HUES48 (cell line): ENCODE measurements at regions not wholly inside any gene's neighbourhood (a gene's known extent, or its start where the extent isn't known, plus 50 kb on each side); places are given as distances from the start of the nearest gene placed in this dataset.

ENCODE experiments used
- H3K27ac ChIP-seq: one replicate; pipeline ENCODE4 v1.7.0; 2013; ENCODE audit warnings: low read depth, low read length, inconsistent platforms
- H3K27me3 ChIP-seq: 2 replicates; pipeline ENCODE4 v1.6.1; 2013; ENCODE audit warnings: mild to moderate bottlenecking, low read length; ENCODE audit not compliant: control insufficient read depth, insufficient read depth
- H3K36me3 ChIP-seq: 2 replicates; pipeline ENCODE4 v1.6.1; 2013; ENCODE audit warnings: low read length; ENCODE audit not compliant: control insufficient read depth, insufficient read depth
- H3K4me1 ChIP-seq: 2 replicates; pipeline ENCODE4 v1.6.1; 2013; ENCODE audit warnings: mild to moderate bottlenecking, low read length; ENCODE audit not compliant: control insufficient read depth, insufficient read depth
- H3K4me3 ChIP-seq: 2 replicates; pipeline ENCODE4 v1.5.1; 2013; ENCODE audit warnings: mild to moderate bottlenecking, low read depth, low read length
- H3K9ac ChIP-seq: 2 replicates; pipeline ENCODE4 v1.6.1; 2013; ENCODE audit warnings: mild to moderate bottlenecking, low read depth, low read length, moderate library complexity
- H3K9me3 ChIP-seq: 2 replicates; pipeline ENCODE4 v1.6.1; 2013; ENCODE audit warnings: low read length; ENCODE audit not compliant: control insufficient read depth, insufficient read depth

GRCh38 chr18:68376926-68377325 is 338.0 kb downstream of the TMX3 start:
- Histone ChIP-seq H3K4me3 (no peak overlapping the region), H3K27ac (no peak overlapping the region), H3K36me3 (no peaks in the 10 kb centered on the region), H3K9me3 (no peaks in the 10 kb centered on the region), H3K27me3 (no peaks in the 10 kb centered on the region), H3K4me1 (no peaks in the 10 kb centered on the region), H3K9ac (no peak overlapping the region)

- Histone ChIP-seq H3K9me3 (peaks cover 20% of the 10 kb centered on the region), H3K36me3 (no peaks in the 10 kb centered on the region), H3K27ac (no peak overlapping the region), H3K27me3 (no peaks in the 10 kb centered on the region), H3K4me1 (no peaks in the 10 kb centered on the region), H3K9ac (no peak overlapping the region), H3K4me3 (no peak overlapping the region)
Observed at GRCh38 chr18:68362907-68363306, 352.0 kb downstream of the TMX3 start.

- Histone ChIP-seq H3K27ac (no peak overlapping the region), H3K9me3 (peaks cover 35% of the 10 kb centered on the region), H3K9ac (no peak overlapping the region), H3K27me3 (no peaks in the 10 kb centered on the region), H3K36me3 (no peaks in the 10 kb centered on the region), H3K4me1 (no peaks in the 10 kb centered on the region), H3K4me3 (no peak overlapping the region; the same call in 1 of the 2 replicates)
Observed at GRCh38 chr18:68355637-68356036, 359.3 kb downstream of the TMX3 start.

- Histone ChIP-seq H3K4me3 (no peak overlapping the region), H3K4me1 (no peaks in the 10 kb centered on the region), H3K27ac (no peak overlapping the region), H3K9me3 (peaks cover 31% of the 10 kb centered on the region), H3K36me3 (no peaks in the 10 kb centered on the region), H3K9ac (no peak overlapping the region), H3K27me3 (no peaks in the 10 kb centered on the region)
Observed at GRCh38 chr18:68354176-68354575, 360.7 kb downstream of the TMX3 start.

GRCh38 chr18:68342039-68342659 is 372.8 kb downstream of the TMX3 start:
- H3K27me3 ChIP-seq, result no peaks in the 10 kb centered on the region
- no peaks in the 10 kb centered on the region for H3K9me3 ChIP-seq
- H3K9ac ChIP-seq, result no peak overlapping the region
- no peak overlapping the region for H3K4me3 ChIP-seq
- H3K27ac ChIP-seq, result no peak overlapping the region
- H3K4me1 ChIP-seq, result peaks cover 13% of the 10 kb centered on the region
- no peaks in the 10 kb centered on the region for H3K36me3 ChIP-seq

- no peak overlapping the region for H3K9ac ChIP-seq
- H3K27ac ChIP-seq, result no peak overlapping the region
- H3K9me3 ChIP-seq, result no peaks in the 10 kb centered on the region
- peaks cover 13% of the 10 kb centered on the region for H3K4me1 ChIP-seq
- H3K4me3 ChIP-seq, result no peak overlapping the region
- no peaks in the 10 kb centered on the region for H3K36me3 ChIP-seq
- no peaks in the 10 kb centered on the region for H3K27me3 ChIP-seq
Observed at GRCh38 chr18:68340606-68341005, 374.3 kb downstream of the TMX3 start.

GRCh38 chr18:68330658-68331057 is 384.2 kb downstream of the TMX3 start:
- Histone ChIP-seq H3K9ac (no peak overlapping the region), H3K36me3 (no peaks in the 10 kb centered on the region), H3K4me1 (no peaks in the 10 kb centered on the region), H3K9me3 (no peaks in the 10 kb centered on the region), H3K4me3 (no peak overlapping the region), H3K27me3 (no peaks in the 10 kb centered on the region), H3K27ac (no peak overlapping the region)

- Histone ChIP-seq H3K4me3 (no peak overlapping the region), H3K9ac (no peak overlapping the region), H3K9me3 (no peaks in the 10 kb centered on the region), H3K36me3 (no peaks in the 10 kb centered on the region), H3K27ac (no peak overlapping the region), H3K4me1 (no peaks in the 10 kb centered on the region), H3K27me3 (no peaks in the 10 kb centered on the region)
Observed at GRCh38 chr18:68323921-68324320, 391.0 kb downstream of the TMX3 start.

- H3K9ac ChIP-seq, result no peak overlapping the region
- no peaks in the 10 kb centered on the region for H3K4me1 ChIP-seq
- H3K9me3 ChIP-seq, result no peaks in the 10 kb centered on the region
- H3K27ac ChIP-seq, result no peak overlapping the region
- H3K4me3 ChIP-seq, result no peak overlapping the region
- no peaks in the 10 kb centered on the region for H3K36me3 ChIP-seq
- no peaks in the 10 kb centered on the region for H3K27me3 ChIP-seq
Observed at GRCh38 chr18:68316636-68317035, 398.3 kb downstream of the TMX3 start.

- no peak overlapping the region for H3K27ac ChIP-seq
- no peaks in the 10 kb centered on the region for H3K27me3 ChIP-seq
- H3K4me1 ChIP-seq, result no peaks in the 10 kb centered on the region
- no peaks in the 10 kb centered on the region for H3K36me3 ChIP-seq
- no peaks in the 10 kb centered on the region for H3K9me3 ChIP-seq
- no peak overlapping the region for H3K9ac ChIP-seq
- H3K4me3 ChIP-seq, result no peak overlapping the region
Observed at GRCh38 chr18:68314403-68314802, 400.5 kb downstream of the TMX3 start.

GRCh38 chr18:68301441-68301840 is 413.5 kb downstream of the TMX3 start:
- H3K9ac ChIP-seq, result no peak overlapping the region
- H3K36me3 ChIP-seq, result no peaks in the 10 kb centered on the region
- no peaks in the 10 kb centered on the region for H3K4me1 ChIP-seq
- no peak overlapping the region for H3K4me3 ChIP-seq
- no peaks in the 10 kb centered on the region for H3K27me3 ChIP-seq
- no peak overlapping the region for H3K27ac ChIP-seq
- H3K9me3 ChIP-seq, result no peaks in the 10 kb centered on the region

- Histone ChIP-seq H3K27ac (no peak overlapping the region), H3K9me3 (no peaks in the 10 kb centered on the region), H3K27me3 (no peaks in the 10 kb centered on the region), H3K36me3 (no peaks in the 10 kb centered on the region), H3K4me3 (no peak overlapping the region), H3K4me1 (no peaks in the 10 kb centered on the region), H3K9ac (no peak overlapping the region)
Observed at GRCh38 chr18:68299906-68300305, 415.0 kb downstream of the TMX3 start.
